H1 (cell line): ENCODE measurements at regions not wholly inside any gene's neighbourhood (a gene's known extent, or its start where the extent isn't known, plus 50 kb on each side); places are given as distances from the start of the nearest gene placed in this dataset.

ENCODE experiments used
- CTCF ChIA-PET: fragments of 300-600 bp; sonication (Branson Sonifier 250); formaldehyde crosslinking; loops from one replicate; lab custom pipeline; 2021; ENCODE audit not compliant: partially characterized antibody; lab: Charles Lee
- POLR2A ChIA-PET: fragments of 300-600 bp; sonication (Branson Sonifier 250); formaldehyde crosslinking; loops from one replicate; lab custom pipeline; 2021; ENCODE audit warnings: inconsistent platforms; ENCODE audit not compliant: partially characterized antibody; lab: Charles Lee
- DNase-seq, 2 experiments: peaks; one replicate each; pipeline versions ENCODE4 v3.0.0 to v3.0.0-alpha.2; 2010 to 2022; ENCODE audit warnings: low spot score in 2 of 2, low read depth in 1 of 2, mixed read lengths in 1 of 2
- FAIRE-seq: peaks from 2 replicates; lab custom pipeline; 2011; peaks lifted over from hg19 to GRCh38; lab: Jason Lieb, UNC
- H2AFZ ChIP-seq: 2 replicates; pipeline ENCODE4 v1.8.1; 2012; ENCODE audit warnings: low read length, inconsistent platforms
- H2AK5ac ChIP-seq: 2 replicates; pipeline ENCODE4 v1.6.1; 2013; ENCODE audit warnings: low read depth, low read length
- H2BK120ac ChIP-seq: replicated peaks from 2 replicates; pipeline ENCODE3; 2013; ENCODE audit warnings: low read depth, low read length, inconsistent platforms
- H2BK12ac ChIP-seq: 2 replicates; pipeline ENCODE4 v1.6.1; 2013; ENCODE audit warnings: low read depth, low read length
- H2BK15ac ChIP-seq: 2 replicates; pipeline ENCODE4 v1.6.1; 2013; ENCODE audit warnings: low read length
- H2BK20ac ChIP-seq: 2 replicates; pipeline ENCODE4 v1.6.1; 2013; ENCODE audit warnings: low read length
- H2BK5ac ChIP-seq: 2 replicates; pipeline ENCODE4 v1.6.1; 2013; ENCODE audit warnings: low read depth, low read length
- H3K14ac ChIP-seq: 2 replicates; pipeline ENCODE4 v1.6.1; 2013; ENCODE audit warnings: inconsistent platforms; ENCODE audit not compliant: insufficient read length
- H3K18ac ChIP-seq: 2 replicates; pipeline ENCODE4 v1.6.1; 2013; ENCODE audit warnings: low read length; ENCODE audit errors: extremely low read depth
- H3K23ac ChIP-seq: 2 replicates; pipeline ENCODE4 v1.6.1; 2013; ENCODE audit warnings: inconsistent platforms; ENCODE audit not compliant: insufficient read length
- H3K23me2 ChIP-seq: 2 replicates; pipeline ENCODE4 v1.6.1; 2013; ENCODE audit warnings: low read depth, low read length
- H3K27ac ChIP-seq: 2 replicates; pipeline ENCODE4 v1.6.1; 2011; ENCODE audit warnings: low read depth, low read length, inconsistent platforms
- H3K27me3 ChIP-seq, 4 experiments: replicated peaks in 1 of 4; 1 replicate in 1 of 4; 2 replicates in 3 of 4; pipeline versions ENCODE4 v1.6.1 to v1.8.1; 2011 to 2013; ENCODE audit warnings: low read length in 3 of 4, mild to moderate bottlenecking in 3 of 4, inconsistent platforms in 2 of 4, mixed read lengths in 2 of 4, moderate library complexity in 1 of 4; ENCODE audit not compliant: control insufficient read depth in 3 of 4, insufficient read depth in 3 of 4; ENCODE audit errors: extremely low read depth in 1 of 4
- H3K36me3 ChIP-seq, 4 experiments: 2 replicates each; pipeline versions ENCODE4 v1.6.1 to v1.8.1; 2011 to 2013; ENCODE audit warnings: mild to moderate bottlenecking in 4 of 4, low read length in 3 of 4, moderate library complexity in 2 of 4, control low read depth in 1 of 4, inconsistent platforms in 1 of 4; ENCODE audit not compliant: insufficient read depth in 4 of 4, control insufficient read depth in 2 of 4
- H3K4ac ChIP-seq: replicated peaks from 2 replicates; pipeline ENCODE3; 2013; ENCODE audit warnings: low read length, low read depth, mixed read lengths, inconsistent platforms; ENCODE audit not compliant: insufficient read length
- H3K4me1 ChIP-seq, 4 experiments: replicated peaks in 1 of 4; 1 replicate in 1 of 4; 2 replicates in 3 of 4; pipeline versions ENCODE4 v1.6.1 to v1.8.1; 2011 to 2013; ENCODE audit warnings: low read length in 3 of 4, inconsistent platforms in 2 of 4, mixed read lengths in 1 of 4; ENCODE audit not compliant: insufficient read depth in 4 of 4, control insufficient read depth in 3 of 4
- H3K4me2 ChIP-seq, 2 experiments: 2 replicates each; pipeline versions ENCODE4 v1.6.1 to v1.8.1; 2011 to 2013; ENCODE audit warnings: low read depth in 2 of 2, low read length in 2 of 2, control low read depth in 1 of 2, inconsistent platforms in 1 of 2, mild to moderate bottlenecking in 1 of 2; ENCODE audit not compliant: insufficient read depth in 1 of 2
- H3K4me3 ChIP-seq, 4 experiments: fragments of 200-600, 300-600 bp in 1 of 4; sonication (generic), shearing (Covaris generic), sonication (Bioruptor Twin) in 1 of 4; 2 replicates each; pipeline versions ENCODE4 v1.5.1 to v1.8.1; 2011 to 2016; ENCODE audit warnings: low read length in 4 of 4, low read depth in 3 of 4, control low read depth in 2 of 4, inconsistent platforms in 2 of 4, mild to moderate bottlenecking in 2 of 4, mixed read lengths in 1 of 4, moderate library complexity in 1 of 4; ENCODE audit not compliant: insufficient read depth in 2 of 4; ENCODE audit errors: extremely low read depth in 1 of 4
- H3K56ac ChIP-seq: replicated peaks from 2 replicates; pipeline ENCODE3; 2013; ENCODE audit warnings: low read depth, mild to moderate bottlenecking, mixed read lengths, low read length, inconsistent platforms; ENCODE audit not compliant: insufficient read length
- H3K79me1 ChIP-seq: 2 replicates; pipeline ENCODE4 v1.6.1; 2013; ENCODE audit warnings: low read depth, low read length, control low read depth
- H3K79me2 ChIP-seq, 2 experiments: 2 replicates each; pipeline versions ENCODE4 v1.6.1 to v1.8.1; 2012 to 2013; ENCODE audit warnings: low read length in 2 of 2, mild to moderate bottlenecking in 2 of 2, inconsistent platforms in 1 of 2; ENCODE audit not compliant: insufficient read depth in 2 of 2, control insufficient read depth in 1 of 2
- H3K9ac ChIP-seq, 4 experiments: replicated peaks in 1 of 4; 1 replicate in 1 of 4; 2 replicates in 3 of 4; pipeline versions ENCODE4 v1.6.1 to v1.8.1; 2011 to 2013; ENCODE audit warnings: low read depth in 3 of 4, low read length in 3 of 4, control low read depth in 2 of 4, mild to moderate bottlenecking in 2 of 4, moderate library complexity in 2 of 4, inconsistent platforms in 1 of 4; ENCODE audit errors: extremely low read depth in 1 of 4
- H3K9me3 ChIP-seq, 2 experiments: 2 replicates each; pipeline versions ENCODE4 v1.6.1 to v1.8.1; 2012 to 2013; ENCODE audit warnings: mild to moderate bottlenecking in 2 of 2, moderate library complexity in 2 of 2, control low read depth in 1 of 2, inconsistent platforms in 1 of 2, low read depth in 1 of 2, low read length in 1 of 2, mixed read lengths in 1 of 2; ENCODE audit not compliant: insufficient read depth in 2 of 2
- H4K20me1 ChIP-seq, 2 experiments: replicated peaks in 1 of 2; 2 replicates each; pipeline versions ENCODE3 to v1.8.1; 2011 to 2013; ENCODE audit warnings: inconsistent platforms in 2 of 2, low read length in 2 of 2, mild to moderate bottlenecking in 1 of 2; ENCODE audit not compliant: insufficient read depth in 2 of 2, control insufficient read depth in 1 of 2
- H4K5ac ChIP-seq: 2 replicates; pipeline ENCODE4 v1.6.1; 2013; ENCODE audit warnings: low read length, low read depth, mixed read lengths, inconsistent platforms; ENCODE audit not compliant: insufficient read length
- H4K8ac ChIP-seq: 2 replicates; pipeline ENCODE4 v1.8.0; 2013; ENCODE audit warnings: mild to moderate bottlenecking, moderate library complexity, low read length, inconsistent platforms; ENCODE audit not compliant: insufficient read depth; ENCODE audit errors: extremely low read depth
- H4K91ac ChIP-seq: replicated peaks from 2 replicates; pipeline ENCODE3; 2013; ENCODE audit warnings: low read length, mixed read lengths, inconsistent platforms; ENCODE audit not compliant: insufficient read length
- RAD21 ChIP-seq, 2 experiments: IDR thresholded peaks in 1 of 2; conservative IDR thresholded peaks in 1 of 2; 2 replicates each; pipeline ENCODE4 v1.6.1; 2011; ENCODE audit warnings: low read depth in 2 of 2, low read length in 2 of 2, improper control_type of control experiment in 1 of 2, inconsistent platforms in 1 of 2, mild to moderate bottlenecking in 1 of 2, moderate library complexity in 1 of 2
- WGBS, 2 experiments: shearing (Covaris generic) in 1 of 2; methylation state at CpG; one replicate each; pipeline versions ENCODE4 v1.1.6 to v1.1.7; 2013 to 2015; ENCODE audit warnings: low lambda C conversion rate in 2 of 2, mixed read lengths in 2 of 2, inconsistent platforms in 1 of 2, low coverage in 1 of 2, missing lambda C conversion rate in 1 of 2; ENCODE audit not compliant: insufficient replicate concordance in 2 of 2, insufficient coverage in 1 of 2, insufficient read length in 1 of 2; ENCODE audit errors: extremely low coverage in 1 of 2, missing lambda C conversion rate in 1 of 2; 5-methylcytosine and 5-hydroxymethylcytosine counted together
- TF ChIP-seq, protein P1 (sequence below): IDR thresholded peaks from 2 replicates; pipeline ENCODE4 v1.6.1; 2012; ENCODE audit warnings: inconsistent platforms

DNA sequence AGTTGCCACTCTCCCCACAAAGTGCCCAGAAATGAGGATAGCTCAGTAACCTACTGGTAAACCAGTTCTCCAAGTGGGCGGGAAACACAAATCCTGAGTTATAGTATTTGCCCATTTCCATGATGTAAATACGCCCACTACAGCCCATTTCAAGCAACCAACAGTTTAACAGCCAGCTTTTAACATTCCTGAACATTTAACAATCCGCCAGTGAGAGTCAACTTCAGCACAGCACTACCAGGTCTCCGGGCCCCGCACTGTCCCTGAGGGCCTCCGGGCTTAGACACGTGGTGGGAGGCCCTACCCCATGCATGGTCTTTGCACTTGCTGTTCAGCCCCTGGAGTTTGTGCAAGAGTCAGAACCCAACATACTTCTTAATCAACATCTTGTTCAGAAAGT is 132.0 kb upstream of the CTTNBP2NL start:
- H3K4me1 ChIP-seq = peaks cover 0 to 8% (median 1%) of the 10 kb centered on the region in 4 experiments; a peak in 2 of 7 replicates
- H3K23me2 ChIP-seq = no peaks in the 10 kb centered on the region
- no peak overlapping the region; the same call in 1 of the 2 replicates for H2AFZ ChIP-seq
- H3K79me1 ChIP-seq = no peaks in the 10 kb centered on the region
- H3K4me2 ChIP-seq = no peak overlapping the region
- DNase-seq = no peak
- TF ChIP-seq, protein P1, sequence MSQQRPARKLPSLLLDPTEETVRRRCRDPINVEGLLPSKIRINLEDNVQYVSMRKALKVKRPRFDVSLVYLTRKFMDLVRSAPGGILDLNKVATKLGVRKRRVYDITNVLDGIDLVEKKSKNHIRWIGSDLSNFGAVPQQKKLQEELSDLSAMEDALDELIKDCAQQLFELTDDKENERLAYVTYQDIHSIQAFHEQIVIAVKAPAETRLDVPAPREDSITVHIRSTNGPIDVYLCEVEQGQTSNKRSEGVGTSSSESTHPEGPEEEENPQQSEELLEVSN = no peak
- TF ChIP-seq RAD21 (IDR thresholded peaks at IDR 0.05 in 1 of 2, conservative IDR thresholded peaks at IDR 0.05 in 1 of 2; ENCODE audit: low read depth in 2 of 2, low read length in 2 of 2) = peak; percentile 25 to 44; a peak in 2 of 4 replicates
- TF ChIP-seq, all 59 proteins: peak for 1
- Histone ChIP-seq H2BK15ac (no peak overlapping the region), H3K27me3 (no peaks in the 10 kb centered on the region), H2BK12ac (no peak overlapping the region), H4K91ac (no peak overlapping the region), H4K5ac (no peak overlapping the region), H3K23ac (no peak overlapping the region), H3K36me3 (no peaks in the 10 kb centered on the region), H2BK20ac (no peak overlapping the region), H4K20me1 (no peaks in the 10 kb centered on the region), H4K8ac (no peak overlapping the region), H2BK120ac (no peak overlapping the region), H3K9ac (no peak overlapping the region), H3K79me2 (no peaks in the 10 kb centered on the region), H3K4ac (no peak overlapping the region), H2BK5ac (no peak overlapping the region), H3K27ac (no peak overlapping the region), H3K14ac (no peak overlapping the region), H3K56ac (no peak overlapping the region), H2AK5ac (no peak overlapping the region), H3K18ac (no peak overlapping the region), H3K9me3 (no peaks in the 10 kb centered on the region), H3K4me3 (no peak overlapping the region)
- ChIA-PET POLR2A (no interaction called here), CTCF (interaction anchor here (0.7 to 1.4 kb wide), 3 partner anchors 18 to 105 kb away, joined by 3 to 7 read pairs (median 3); no protein-coding TSS in a partner anchor)
- FAIRE-seq = no peak
- 82% methylated on average over 7 of the region's 7 CpGs; no CpG with 5 or more reads in 1 of the 2 experiments for WGBS, 2 experiments
